Parathyroid adenoma (tissue), 2 donors: ENCODE measurements at regions not wholly inside any gene's neighbourhood (a gene's known extent, or its start where the extent isn't known, plus 50 kb on each side); places are given as distances from the start of the nearest gene placed in this dataset.
"Not testable (repeated sequence)": the region's sequence is repeated elsewhere in the genome, so short reads cannot be mapped to it uniquely, and the experiment has no call there.

Experiments used
- H2AFZ ChIP-seq: fragments of 300-600 bp; sonication (generic); one replicate; pipeline ENCODE4 v1.7.0; 2017; ENCODE audit warnings: antibody characterized with exemption, mild to moderate bottlenecking
- H3K27ac ChIP-seq: fragments of 300-600 bp; sonication (generic); one replicate; pipeline ENCODE4 v1.7.0; 2017
- H3K27me3 ChIP-seq: fragments of 300-600 bp; sonication (generic); one replicate; pipeline ENCODE4 v1.7.0; 2017; ENCODE audit warnings: low read length; ENCODE audit not compliant: control insufficient read depth, insufficient read depth
- H3K36me3 ChIP-seq: fragments of 300-600 bp; sonication (generic); one replicate; pipeline ENCODE4 v1.7.0; 2017; ENCODE audit warnings: low read length; ENCODE audit not compliant: control insufficient read depth, insufficient read depth
- H3K4me1 ChIP-seq: fragments of 300-600 bp; sonication (generic); one replicate; pipeline ENCODE4 v1.7.0; 2017; ENCODE audit warnings: control low read depth
- H3K4me2 ChIP-seq: fragments of 300-600 bp; sonication (generic); one replicate; pipeline ENCODE4 v1.7.0; 2017; ENCODE audit warnings: low read length
- H3K4me3 ChIP-seq: fragments of 300-600 bp; sonication (generic); one replicate; pipeline ENCODE4 v1.7.0; 2017; ENCODE audit warnings: low read depth, low read length
- H3K79me2 ChIP-seq: fragments of 300-600 bp; sonication (generic); one replicate; pipeline ENCODE4 v1.7.0; 2017; ENCODE audit warnings: control low read depth
- H3K9ac ChIP-seq: fragments of 300-600 bp; sonication (generic); one replicate; pipeline ENCODE4 v1.7.0; 2017; ENCODE audit warnings: mild to moderate bottlenecking
- H3K9me3 ChIP-seq: fragments of 300-600 bp; sonication (generic); one replicate; pipeline ENCODE4 v1.7.0; 2017; ENCODE audit warnings: low read length; ENCODE audit not compliant: control insufficient read depth
- TF ChIP-seq, protein P1 (sequence below): fragments of 300-600 bp; sonication (generic); IDR thresholded peaks from one replicate; pipeline ENCODE4 v1.7.0; 2017; ENCODE audit warnings: antibody characterized with exemption, mild to moderate bottlenecking
- donor health status: primary hyperparathyroidism.

DNA sequence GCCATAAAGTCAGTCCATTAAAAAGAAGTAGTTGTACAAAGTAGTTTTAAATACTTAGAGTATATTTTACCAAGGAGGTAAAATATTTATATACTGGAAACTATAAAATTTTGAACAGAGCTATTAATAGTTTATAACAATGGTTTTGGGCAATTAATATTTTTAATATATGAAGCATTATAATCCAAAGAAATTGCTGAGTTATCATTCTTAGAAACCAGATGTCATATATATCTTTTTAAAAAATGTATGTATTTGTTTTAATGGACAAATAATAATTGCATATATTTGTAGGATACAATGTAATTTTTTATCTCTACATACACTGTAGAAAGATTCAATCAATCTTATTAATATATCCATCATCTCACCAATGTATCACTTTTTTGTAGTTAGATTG is 207.8 kb downstream of the CXXC4 start:
- TF ChIP-seq, protein P1, sequence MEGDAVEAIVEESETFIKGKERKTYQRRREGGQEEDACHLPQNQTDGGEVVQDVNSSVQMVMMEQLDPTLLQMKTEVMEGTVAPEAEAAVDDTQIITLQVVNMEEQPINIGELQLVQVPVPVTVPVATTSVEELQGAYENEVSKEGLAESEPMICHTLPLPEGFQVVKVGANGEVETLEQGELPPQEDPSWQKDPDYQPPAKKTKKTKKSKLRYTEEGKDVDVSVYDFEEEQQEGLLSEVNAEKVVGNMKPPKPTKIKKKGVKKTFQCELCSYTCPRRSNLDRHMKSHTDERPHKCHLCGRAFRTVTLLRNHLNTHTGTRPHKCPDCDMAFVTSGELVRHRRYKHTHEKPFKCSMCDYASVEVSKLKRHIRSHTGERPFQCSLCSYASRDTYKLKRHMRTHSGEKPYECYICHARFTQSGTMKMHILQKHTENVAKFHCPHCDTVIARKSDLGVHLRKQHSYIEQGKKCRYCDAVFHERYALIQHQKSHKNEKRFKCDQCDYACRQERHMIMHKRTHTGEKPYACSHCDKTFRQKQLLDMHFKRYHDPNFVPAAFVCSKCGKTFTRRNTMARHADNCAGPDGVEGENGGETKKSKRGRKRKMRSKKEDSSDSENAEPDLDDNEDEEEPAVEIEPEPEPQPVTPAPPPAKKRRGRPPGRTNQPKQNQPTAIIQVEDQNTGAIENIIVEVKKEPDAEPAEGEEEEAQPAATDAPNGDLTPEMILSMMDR, result no peak
- H3K9me3 ChIP-seq, result no peaks in the 10 kb centered on the region
- H3K4me1 ChIP-seq, result no peaks in the 10 kb centered on the region
- no peak overlapping the region for H3K27ac ChIP-seq
- no peak overlapping the region for H3K4me3 ChIP-seq
- H3K36me3 ChIP-seq, result no peaks in the 10 kb centered on the region
- H3K27me3 ChIP-seq, result no peaks in the 10 kb centered on the region
- H3K79me2 ChIP-seq, result no peaks in the 10 kb centered on the region
- H3K4me2 ChIP-seq, result no peak overlapping the region
- no peak overlapping the region for H2AFZ ChIP-seq
- no peak overlapping the region for H3K9ac ChIP-seq

DNA sequence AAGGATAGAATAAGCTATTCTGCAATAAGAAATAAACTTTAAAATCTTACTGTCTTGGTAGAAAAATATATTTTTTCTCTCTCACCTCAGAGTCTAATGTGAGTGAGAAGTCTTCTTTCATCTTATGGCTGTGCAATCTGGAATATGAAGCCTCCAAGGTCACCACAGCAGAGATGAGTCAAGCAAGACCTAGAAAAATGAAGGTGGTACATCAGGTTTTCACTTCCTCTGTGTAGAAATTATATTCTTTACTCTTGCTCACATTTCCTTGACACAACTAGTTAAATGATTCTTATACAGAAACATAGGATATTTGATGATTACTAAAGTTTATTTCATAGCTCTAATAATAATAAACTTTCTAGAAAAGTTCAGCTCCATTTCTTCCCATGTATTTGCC is 211.4 kb downstream of the CXXC4 start:
- Histone ChIP-seq H3K79me2 (no peaks in the 10 kb centered on the region), H3K4me3 (no peak overlapping the region), H3K27ac (no peak overlapping the region), H3K27me3 (no peaks in the 10 kb centered on the region), H3K4me1 (no peaks in the 10 kb centered on the region), H3K9me3 (no peaks in the 10 kb centered on the region), H3K4me2 (no peak overlapping the region), H2AFZ (no peak overlapping the region), H3K9ac (no peak overlapping the region), H3K36me3 (no peaks in the 10 kb centered on the region)
- TF ChIP-seq, protein P1, result no peak

DNA sequence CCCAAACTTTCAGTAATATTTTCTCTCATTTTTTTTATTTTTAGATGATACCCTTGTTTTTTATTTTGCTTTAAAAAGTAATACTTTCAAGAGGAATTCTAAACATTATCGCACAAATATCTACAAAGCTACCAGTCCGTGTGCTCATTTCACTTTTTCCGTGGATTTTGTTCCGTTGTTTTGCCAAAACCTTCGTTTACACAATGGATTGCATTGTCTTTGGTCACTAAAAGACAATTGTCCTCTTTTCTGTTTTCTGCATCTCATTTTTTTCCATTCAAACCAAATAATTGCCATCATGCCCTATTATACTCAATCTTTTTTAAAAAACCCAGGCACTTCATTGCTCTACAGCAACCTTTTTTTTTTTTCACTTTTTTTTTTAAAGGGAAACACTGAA is 214.9 kb downstream of the CXXC4 start:
- Histone ChIP-seq H3K4me3 (no peak overlapping the region), H3K27me3 (no peaks in the 10 kb centered on the region), H3K9me3 (no peaks in the 10 kb centered on the region), H3K79me2 (no peaks in the 10 kb centered on the region), H3K4me1 (no peaks in the 10 kb centered on the region), H3K4me2 (no peak overlapping the region), H3K9ac (no peak overlapping the region), H3K27ac (no peak overlapping the region), H3K36me3 (no peaks in the 10 kb centered on the region), H2AFZ (no peak overlapping the region)
- TF ChIP-seq, protein P1, result no peak

GRCh38 chr4:104272966-104273365 is 221.7 kb downstream of the CXXC4 start:
- Histone ChIP-seq H3K4me2 (no peak overlapping the region), H3K9ac (no peak overlapping the region), H3K27me3 (no peaks in the 10 kb centered on the region), H3K4me1 (no peaks in the 10 kb centered on the region), H3K4me3 (no peak overlapping the region), H3K36me3 (no peaks in the 10 kb centered on the region), H3K79me2 (no peaks in the 10 kb centered on the region), H3K27ac (no peak overlapping the region), H2AFZ (no peak overlapping the region), H3K9me3 (no peaks in the 10 kb centered on the region)
- TF ChIP-seq, protein P1, result no peak

DNA sequence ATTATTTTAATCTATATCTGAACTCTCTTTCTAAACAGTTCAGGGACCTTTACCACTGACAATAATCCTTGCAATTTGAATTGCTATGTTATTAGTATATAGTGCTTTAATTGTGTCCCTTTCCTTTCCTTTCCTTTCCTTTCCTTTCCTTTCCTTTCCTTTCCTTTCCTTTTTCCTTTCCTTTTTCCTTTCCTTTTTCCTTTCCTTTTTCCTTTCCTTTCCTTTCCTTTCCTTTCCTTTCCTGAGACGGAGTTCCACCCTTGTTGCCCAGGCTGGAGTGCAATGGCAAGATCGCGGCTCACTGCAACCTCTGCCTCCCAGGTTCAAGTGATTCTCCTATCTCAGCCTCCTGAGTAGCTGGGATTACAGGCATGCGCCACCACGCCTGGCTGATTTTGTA is 225.1 kb downstream of the CXXC4 start:
- H2AFZ ChIP-seq, H3K79me2 ChIP-seq, H3K27me3 ChIP-seq, H3K4me1 ChIP-seq, H3K4me2 ChIP-seq, H3K9ac ChIP-seq, H3K4me3 ChIP-seq, H3K27ac ChIP-seq, H3K36me3 ChIP-seq, H3K9me3 ChIP-seq: not testable (repeated sequence)
